ENCODE measurements at regions not wholly inside any gene's neighbourhood (a gene's known extent, or its start where the extent isn't known, plus 50 kb on each side); places are given as distances from the start of the nearest gene placed in this dataset.

- no peak overlapping the region for H3K4me3 ChIP-seq (replicated peaks in 1 of 2; ENCODE audit: low read depth in 1 of 2, low read length in 2 of 2)
- no peak for TF ChIP-seq SP1 (IDR thresholded peaks at IDR 0.05; ENCODE audit: low read depth)
- no peak for TF ChIP-seq EGR1 (IDR thresholded peaks at IDR 0.05; ENCODE audit: low read depth)
- no peak for TF ChIP-seq POLR2A (IDR thresholded peaks at IDR 0.05; ENCODE audit: borderline replicate concordance, extremely low read depth, insufficient read depth, insufficient read length)
- TF ChIP-seq YY1 (IDR thresholded peaks at IDR 0.05; ENCODE audit: extremely low read depth, insufficient replicate concordance, low read depth, low read length): no peak
- no peak for TF ChIP-seq TCF7L2 (IDR thresholded peaks at IDR 0.05; ENCODE audit: borderline replicate concordance, extremely low read depth, insufficient read depth, insufficient read length)
- no peak for TF ChIP-seq ZBTB33 (IDR thresholded peaks at IDR 0.05; ENCODE audit: extremely low read depth, insufficient replicate concordance, low read length)
- TF ChIP-seq RAD21 (IDR thresholded peaks at IDR 0.05; ENCODE audit: low read depth): no peak
- no peaks in the 10 kb centered on the region for H3K79me2 ChIP-seq (ENCODE audit: insufficient read depth, low read length)
- H2AFZ ChIP-seq (ENCODE audit: low read depth, low read length, poor library complexity, severe bottlenecking): no peak overlapping the region
- no peaks in the 10 kb centered on the region for H3K9me3 ChIP-seq (ENCODE audit: control insufficient read depth in 1 of 2, insufficient read depth in 1 of 2, low read depth in 1 of 2, low read length in 2 of 2)
- RAD21 ChIA-PET (ENCODE audit: low non-redundant PET in 1 of 2, low total read pairs in 2 of 2, uncharacterized antibody in 2 of 2, unreplicated experiment in 2 of 2): no interaction called here
- H3K9me2 ChIP-seq (ENCODE audit: insufficient read depth): 0 out of 2 replicates have a peak, but pooled peaks cover 2% of the 10 kb centered on the region
- no peak for DNase-seq (ENCODE audit: low read depth, low spot score)
- H4K20me1 ChIP-seq (ENCODE audit: insufficient read depth): no peaks in the 10 kb centered on the region
- CTCF ChIA-PET: no interaction called here
- intact Hi-C loops (cut with micrococcal nuclease): no loop called here
- no peaks in the 10 kb centered on the region for H3K36me3 ChIP-seq (ENCODE audit: control insufficient read depth in 1 of 2, insufficient read depth in 2 of 2, low read length in 2 of 2)
- H3K4me2 ChIP-seq (ENCODE audit: low read length): no peak overlapping the region
- H3K27me3 ChIP-seq (ENCODE audit: insufficient read depth, low read length): no peaks in the 10 kb centered on the region
- POLR2A ChIA-PET: no interaction called here
- H3K27ac ChIP-seq (ENCODE audit: low read depth, low read length): no peak overlapping the region
- no TSS peak for BruUV-seq (replicated peaks)
- no peak overlapping the region for H3K9ac ChIP-seq (ENCODE audit: low read length)
- H3K4me1 ChIP-seq (ENCODE audit: control insufficient read depth in 1 of 2, insufficient read depth in 2 of 2, low read length in 2 of 2): no peaks in the 10 kb centered on the region
- ATAC-seq: no peak
Measured at GRCh38 chr1:186534401-186534800, 73.5 kb upstream of the PDC start.

GRCh38 chr1:186532466-186532865 is 71.6 kb upstream of the PDC start:
- intact Hi-C loops (cut with micrococcal nuclease): no loop called here
- CTCF ChIA-PET: no interaction called here
- DNase-seq (ENCODE audit: low read depth, low spot score) (no peak), ATAC-seq (no peak)
- Histone ChIP-seq H4K20me1 (ENCODE audit: insufficient read depth) (no peaks in the 10 kb centered on the region), H3K9me3 (ENCODE audit: control insufficient read depth in 1 of 2, insufficient read depth in 1 of 2, low read depth in 1 of 2, low read length in 2 of 2) (no peaks in the 10 kb centered on the region), H3K79me2 (ENCODE audit: insufficient read depth, low read length) (no peaks in the 10 kb centered on the region), H3K9me2 (ENCODE audit: insufficient read depth) (0 out of 2 replicates have a peak, but pooled peaks cover 2% of the 10 kb centered on the region), H3K4me2 (ENCODE audit: low read length) (no peak overlapping the region), H3K4me1 (ENCODE audit: control insufficient read depth in 1 of 2, insufficient read depth in 2 of 2, low read length in 2 of 2) (no peaks in the 10 kb centered on the region), H3K4me3 (replicated peaks in 1 of 2; ENCODE audit: low read depth in 1 of 2, low read length in 2 of 2) (no peak overlapping the region), H3K27ac (ENCODE audit: low read depth, low read length) (no peak overlapping the region), H3K27me3 (ENCODE audit: insufficient read depth, low read length) (no peaks in the 10 kb centered on the region), H3K9ac (ENCODE audit: low read length) (no peak overlapping the region), H2AFZ (ENCODE audit: low read depth, low read length, poor library complexity, severe bottlenecking) (no peak overlapping the region), H3K36me3 (ENCODE audit: control insufficient read depth in 1 of 2, insufficient read depth in 2 of 2, low read length in 2 of 2) (no peaks in the 10 kb centered on the region)
- RAD21 ChIA-PET (ENCODE audit: low non-redundant PET in 1 of 2, low total read pairs in 2 of 2, uncharacterized antibody in 2 of 2, unreplicated experiment in 2 of 2): no interaction called here
- BruUV-seq (replicated peaks): no TSS peak
- POLR2A ChIA-PET: no interaction called here
- TF ChIP-seq SRF (IDR thresholded peaks at IDR 0.05; ENCODE audit: low read depth) (no peak), ELF1 (IDR thresholded peaks at IDR 0.05; ENCODE audit: borderline replicate concordance, low read depth) (no peak), TCF7L2 (IDR thresholded peaks at IDR 0.05; ENCODE audit: borderline replicate concordance, extremely low read depth, insufficient read depth, insufficient read length) (no peak), YY1 (IDR thresholded peaks at IDR 0.05; ENCODE audit: extremely low read depth, insufficient replicate concordance, low read depth, low read length) (no peak), EZH2 (IDR thresholded peaks at IDR 0.05) (no peak), SIN3A (IDR thresholded peaks at IDR 0.05; ENCODE audit: low read depth) (no peak), EGR1 (IDR thresholded peaks at IDR 0.05; ENCODE audit: low read depth) (no peak), RAD21 (IDR thresholded peaks at IDR 0.05; ENCODE audit: low read depth) (no peak), FOSL1 (IDR thresholded peaks at IDR 0.05; ENCODE audit: low read depth) (no peak), CEBPB (IDR thresholded peaks at IDR 0.05; ENCODE audit: low read depth) (no peak), MAX (IDR thresholded peaks at IDR 0.05) (no peak), CTCF (IDR thresholded peaks at IDR 0.05 in 2 of 3, conservative IDR thresholded peaks at IDR 0.05 in 1 of 3; ENCODE audit: borderline replicate concordance in 1 of 3, insufficient read depth in 1 of 3, low read depth in 2 of 3, low read length in 2 of 3) (no peak)

All from HCT116 (cell line).